LNCAP (cell line): ENCODE measurements at regions not wholly inside any gene's neighbourhood (a gene's known extent, or its start where the extent isn't known, plus 50 kb on each side); places are given as distances from the start of the nearest gene placed in this dataset.

Source experiments
- TF ChIP-seq, protein P1 (sequence below): fragments of 450-650 bp; IDR thresholded peaks from 2 replicates; pipeline ENCODE4 v1.5.1; 2017; ENCODE audit warnings: mild to moderate bottlenecking

DNA sequence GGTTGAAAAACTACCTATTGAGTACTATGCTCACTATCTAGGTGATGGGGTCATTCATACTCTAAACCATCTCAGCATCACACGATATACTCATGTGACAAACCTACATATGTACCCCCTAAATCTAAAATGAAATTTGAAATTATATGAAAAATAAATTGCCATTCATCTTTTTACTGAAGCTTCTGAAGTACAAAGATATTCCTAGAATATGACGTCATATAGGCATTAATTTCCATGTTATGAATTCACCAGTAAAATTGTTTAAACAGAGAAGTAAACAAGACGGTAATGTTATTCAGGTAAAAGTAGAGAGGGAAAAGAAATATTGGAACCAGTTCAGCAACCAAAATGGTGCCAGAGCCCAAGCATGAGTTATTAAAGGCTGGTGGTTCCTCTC lies 173.0 kb downstream of the MRPS30 start:
- TF ChIP-seq, protein P1, sequence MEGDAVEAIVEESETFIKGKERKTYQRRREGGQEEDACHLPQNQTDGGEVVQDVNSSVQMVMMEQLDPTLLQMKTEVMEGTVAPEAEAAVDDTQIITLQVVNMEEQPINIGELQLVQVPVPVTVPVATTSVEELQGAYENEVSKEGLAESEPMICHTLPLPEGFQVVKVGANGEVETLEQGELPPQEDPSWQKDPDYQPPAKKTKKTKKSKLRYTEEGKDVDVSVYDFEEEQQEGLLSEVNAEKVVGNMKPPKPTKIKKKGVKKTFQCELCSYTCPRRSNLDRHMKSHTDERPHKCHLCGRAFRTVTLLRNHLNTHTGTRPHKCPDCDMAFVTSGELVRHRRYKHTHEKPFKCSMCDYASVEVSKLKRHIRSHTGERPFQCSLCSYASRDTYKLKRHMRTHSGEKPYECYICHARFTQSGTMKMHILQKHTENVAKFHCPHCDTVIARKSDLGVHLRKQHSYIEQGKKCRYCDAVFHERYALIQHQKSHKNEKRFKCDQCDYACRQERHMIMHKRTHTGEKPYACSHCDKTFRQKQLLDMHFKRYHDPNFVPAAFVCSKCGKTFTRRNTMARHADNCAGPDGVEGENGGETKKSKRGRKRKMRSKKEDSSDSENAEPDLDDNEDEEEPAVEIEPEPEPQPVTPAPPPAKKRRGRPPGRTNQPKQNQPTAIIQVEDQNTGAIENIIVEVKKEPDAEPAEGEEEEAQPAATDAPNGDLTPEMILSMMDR = no peak

DNA sequence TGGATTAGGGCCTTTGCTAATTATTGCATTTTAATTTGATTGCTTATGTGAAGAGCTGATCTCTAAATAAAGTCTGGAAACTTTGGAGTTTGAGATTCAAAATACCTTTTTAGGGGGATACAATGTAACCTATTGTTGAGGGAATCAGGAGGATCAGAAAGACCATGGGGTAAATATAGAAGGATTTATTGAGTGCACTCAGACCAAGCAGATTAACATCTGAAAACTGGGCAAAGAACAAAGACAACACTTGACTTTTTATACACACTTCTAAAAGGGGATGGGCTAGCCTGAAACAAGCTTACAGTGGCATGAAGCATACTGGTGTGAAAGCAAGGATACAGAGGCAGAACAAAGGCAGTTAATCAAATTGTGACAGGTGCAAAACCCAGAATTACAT lies 174.3 kb downstream of the MRPS30 start:
- TF ChIP-seq, protein P1 = no peak

DNA sequence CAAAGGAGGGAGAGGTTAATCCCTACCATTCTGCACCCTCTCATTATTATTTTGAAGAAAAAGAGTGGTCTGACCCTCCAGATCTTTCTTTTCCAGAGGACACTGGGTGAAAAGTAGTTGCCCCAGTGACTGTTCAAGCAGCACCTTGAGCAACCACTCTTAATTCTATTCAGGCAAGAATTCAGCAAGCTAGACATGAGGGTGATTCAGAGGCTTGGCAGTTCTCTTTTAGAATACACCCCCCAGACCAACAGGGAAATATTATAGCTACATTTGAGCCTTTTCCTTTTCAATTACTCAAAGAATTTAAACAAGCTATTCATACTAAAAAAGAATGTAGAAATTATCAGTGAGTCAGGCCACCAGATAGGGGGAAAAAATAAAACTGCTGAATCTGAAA lies 178.3 kb downstream of the MRPS30 start:
- TF ChIP-seq, protein P1 = no peak

DNA sequence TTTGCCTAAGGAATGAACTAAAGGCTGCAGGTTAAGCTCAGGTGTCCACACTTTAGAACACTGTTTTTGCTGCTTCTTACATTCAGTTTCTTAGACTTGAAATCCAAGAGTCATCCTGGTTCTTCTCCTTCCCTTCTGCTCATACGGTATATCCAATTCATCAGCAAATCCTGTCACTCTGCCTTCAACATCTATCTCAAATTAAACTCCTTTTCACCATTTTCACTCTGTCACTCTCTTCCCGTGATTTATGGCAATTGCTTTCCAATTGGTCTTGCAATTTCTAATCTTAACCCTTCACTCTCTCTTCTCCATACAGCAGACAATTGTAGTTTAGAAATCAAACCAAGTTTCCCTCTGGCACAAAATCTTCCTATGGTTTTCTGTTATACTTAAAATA lies 182.9 kb downstream of the MRPS30 start:
- TF ChIP-seq, protein P1 = no peak

DNA sequence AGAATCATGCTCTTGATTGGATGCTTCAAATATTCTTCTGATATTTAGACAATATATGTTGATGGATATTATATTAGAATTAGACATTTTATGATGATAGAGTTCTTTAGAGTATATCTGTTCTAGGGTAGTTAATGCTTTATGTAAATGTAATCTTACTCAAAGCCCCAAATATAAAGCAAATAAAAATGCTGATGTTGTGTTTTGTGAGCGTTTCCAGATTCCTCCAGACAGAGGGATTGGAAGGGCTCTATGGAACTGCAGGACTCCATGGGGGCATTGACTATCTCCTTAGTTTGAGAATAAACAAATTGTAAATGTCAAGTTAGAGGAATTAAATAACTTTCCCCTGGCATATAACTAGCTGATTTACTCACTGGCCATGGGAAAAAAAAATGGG lies 184.5 kb downstream of the MRPS30 start:
- TF ChIP-seq, protein P1 = no peak

DNA sequence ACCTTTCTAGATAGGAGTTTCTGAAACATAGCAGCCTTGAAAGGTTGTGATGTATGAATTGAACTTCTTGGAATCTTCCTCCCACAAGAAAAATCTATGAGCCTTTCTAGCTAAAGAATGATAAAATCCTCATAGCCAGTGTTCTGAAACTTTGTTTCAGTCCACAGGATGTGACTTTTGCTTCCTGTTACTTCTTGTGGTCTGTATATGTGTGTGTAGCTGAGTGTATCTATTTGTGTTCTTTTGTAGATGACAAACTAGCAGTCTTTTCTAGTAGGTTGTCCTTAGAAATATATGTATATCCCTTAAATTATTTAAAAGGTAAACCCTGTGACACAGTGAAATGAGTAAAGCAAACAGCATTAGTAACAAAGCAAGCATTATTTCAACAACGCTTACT lies 188.8 kb downstream of the MRPS30 start:
- TF ChIP-seq, protein P1 = no peak

DNA sequence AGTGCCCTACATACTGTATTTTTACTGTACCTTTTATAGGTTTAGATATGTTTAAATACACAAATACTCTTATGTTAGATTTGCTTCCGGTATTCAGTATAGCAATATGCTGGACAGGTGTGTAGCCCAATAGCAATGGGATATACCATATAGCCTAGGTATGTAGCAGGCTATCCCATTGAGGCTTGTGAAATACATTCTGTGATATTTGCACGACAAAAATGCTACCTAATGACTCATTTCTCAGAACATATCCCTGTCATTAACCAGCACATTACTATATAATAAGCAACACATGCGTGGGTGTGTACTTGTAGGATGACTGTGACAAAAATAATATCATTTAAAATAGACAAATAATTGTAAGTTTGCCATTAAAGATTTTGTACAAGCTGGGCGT lies 208.8 kb downstream of the MRPS30 start:
- TF ChIP-seq, protein P1 = no peak

DNA sequence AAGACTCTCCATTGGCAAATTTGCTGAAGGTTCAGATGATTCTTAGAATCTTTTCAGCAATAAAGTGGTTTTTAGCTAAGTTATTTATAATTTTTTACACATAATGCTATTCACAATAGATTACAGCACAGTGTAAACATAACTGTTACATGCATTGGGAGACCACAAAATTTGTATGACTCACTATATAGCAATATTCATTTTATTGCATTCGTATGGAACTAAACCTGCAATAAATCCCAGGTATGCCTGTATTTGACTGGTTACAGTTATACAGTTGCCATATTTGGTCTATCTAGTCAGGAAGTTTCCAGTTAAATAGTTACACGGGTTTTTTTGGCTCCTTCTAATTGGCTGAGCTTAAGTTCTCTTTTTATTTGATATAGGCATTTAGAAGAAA lies 220.8 kb downstream of the MRPS30 start:
- TF ChIP-seq, protein P1 = no peak
